ENCODE measurements at regions not wholly inside any gene's neighbourhood (a gene's known extent, or its start where the extent isn't known, plus 50 kb on each side); places are given as distances from the start of the nearest gene placed in this dataset.

DNA sequence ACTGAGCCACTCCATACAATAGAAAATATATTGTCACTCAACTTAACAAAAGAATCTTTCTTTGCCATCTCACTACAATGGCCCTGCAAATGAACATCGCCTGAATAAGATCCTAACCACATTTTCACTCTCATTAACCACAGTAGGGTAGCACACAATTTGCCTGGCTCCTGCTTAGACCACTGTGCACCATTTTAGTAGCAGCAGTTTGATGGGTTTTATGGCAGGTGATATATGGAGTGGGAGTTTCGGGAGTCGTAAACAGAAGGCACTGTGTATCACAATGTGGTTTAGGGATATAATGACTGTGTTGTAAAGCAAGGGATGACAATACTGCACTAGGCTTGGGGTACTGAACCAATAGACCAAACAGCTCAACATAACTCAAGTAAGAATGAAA lies 617.4 kb downstream of the BCL11A start:
- Histone ChIP-seq H3K9me3 (no peaks in the 10 kb centered on the region), H3K4me1 (ENCODE audit: low read depth) (no peaks in the 10 kb centered on the region), H3K4me3 (no peak overlapping the region), H3K36me3 (ENCODE audit: low read depth) (no peaks in the 10 kb centered on the region)
- TF ChIP-seq, protein P1, sequence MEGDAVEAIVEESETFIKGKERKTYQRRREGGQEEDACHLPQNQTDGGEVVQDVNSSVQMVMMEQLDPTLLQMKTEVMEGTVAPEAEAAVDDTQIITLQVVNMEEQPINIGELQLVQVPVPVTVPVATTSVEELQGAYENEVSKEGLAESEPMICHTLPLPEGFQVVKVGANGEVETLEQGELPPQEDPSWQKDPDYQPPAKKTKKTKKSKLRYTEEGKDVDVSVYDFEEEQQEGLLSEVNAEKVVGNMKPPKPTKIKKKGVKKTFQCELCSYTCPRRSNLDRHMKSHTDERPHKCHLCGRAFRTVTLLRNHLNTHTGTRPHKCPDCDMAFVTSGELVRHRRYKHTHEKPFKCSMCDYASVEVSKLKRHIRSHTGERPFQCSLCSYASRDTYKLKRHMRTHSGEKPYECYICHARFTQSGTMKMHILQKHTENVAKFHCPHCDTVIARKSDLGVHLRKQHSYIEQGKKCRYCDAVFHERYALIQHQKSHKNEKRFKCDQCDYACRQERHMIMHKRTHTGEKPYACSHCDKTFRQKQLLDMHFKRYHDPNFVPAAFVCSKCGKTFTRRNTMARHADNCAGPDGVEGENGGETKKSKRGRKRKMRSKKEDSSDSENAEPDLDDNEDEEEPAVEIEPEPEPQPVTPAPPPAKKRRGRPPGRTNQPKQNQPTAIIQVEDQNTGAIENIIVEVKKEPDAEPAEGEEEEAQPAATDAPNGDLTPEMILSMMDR (IDR thresholded peaks at IDR 0.05) = no peak
- intact Hi-C loops (cut with DNase I, micrococcal nuclease) = no loop called here
- ATAC-seq (no peak), DNase-seq (no peak)

- no peak for ATAC-seq
- no peaks in the 10 kb centered on the region for H3K36me3 ChIP-seq (ENCODE audit: low read depth)
- intact Hi-C loops (cut with DNase I, micrococcal nuclease) = no loop called here
These were observed 618.4 kb downstream of the BCL11A start for GRCh38 chr2:59935005-59935404.

GRCh38 chr2:59933948-59934347 lies 619.5 kb downstream of the BCL11A start:
- TF ChIP-seq, protein P1 (IDR thresholded peaks at IDR 0.05) = no peak
- no peak overlapping the region for H3K4me3 ChIP-seq
- intact Hi-C loops (cut with DNase I, micrococcal nuclease) = no loop called here
- DNase-seq = no peak
- H3K4me1 ChIP-seq (ENCODE audit: low read depth) = no peaks in the 10 kb centered on the region
- no peaks in the 10 kb centered on the region for H3K9me3 ChIP-seq
- no peaks in the 10 kb centered on the region for H3K36me3 ChIP-seq (ENCODE audit: low read depth)
- ATAC-seq = no peak

More at GRCh38 chr2:59935005-59935404, 618.4 kb downstream of the BCL11A start:
- Histone ChIP-seq H3K9me3 (no peaks in the 10 kb centered on the region), H3K4me1 (ENCODE audit: low read depth) (no peaks in the 10 kb centered on the region), H3K4me3 (no peak overlapping the region)
- no peak for DNase-seq
- TF ChIP-seq, protein P1 (IDR thresholded peaks at IDR 0.05) = no peak

GRCh38 chr2:59932341-59932740 lies 621.1 kb downstream of the BCL11A start:
- intact Hi-C loops (cut with DNase I, micrococcal nuclease) = no loop called here
- ATAC-seq = no peak
- Histone ChIP-seq H3K36me3 (ENCODE audit: low read depth) (no peaks in the 10 kb centered on the region), H3K9me3 (no peaks in the 10 kb centered on the region), H3K4me3 (no peak overlapping the region), H3K4me1 (ENCODE audit: low read depth) (no peaks in the 10 kb centered on the region)
- DNase-seq = no peak
- TF ChIP-seq, protein P1 (IDR thresholded peaks at IDR 0.05) = no peak

GRCh38 chr2:59930430-59930829 lies 623.0 kb downstream of the BCL11A start:
- no peak for DNase-seq
- intact Hi-C loops (cut with DNase I, micrococcal nuclease) = no loop called here
- no peaks in the 10 kb centered on the region for H3K36me3 ChIP-seq (ENCODE audit: low read depth)
- no peaks in the 10 kb centered on the region for H3K9me3 ChIP-seq
- ATAC-seq = no peak
- TF ChIP-seq, protein P1 (IDR thresholded peaks at IDR 0.05) = no peak
- no peaks in the 10 kb centered on the region for H3K4me1 ChIP-seq (ENCODE audit: low read depth)
- H3K4me3 ChIP-seq = no peak overlapping the region

DNA sequence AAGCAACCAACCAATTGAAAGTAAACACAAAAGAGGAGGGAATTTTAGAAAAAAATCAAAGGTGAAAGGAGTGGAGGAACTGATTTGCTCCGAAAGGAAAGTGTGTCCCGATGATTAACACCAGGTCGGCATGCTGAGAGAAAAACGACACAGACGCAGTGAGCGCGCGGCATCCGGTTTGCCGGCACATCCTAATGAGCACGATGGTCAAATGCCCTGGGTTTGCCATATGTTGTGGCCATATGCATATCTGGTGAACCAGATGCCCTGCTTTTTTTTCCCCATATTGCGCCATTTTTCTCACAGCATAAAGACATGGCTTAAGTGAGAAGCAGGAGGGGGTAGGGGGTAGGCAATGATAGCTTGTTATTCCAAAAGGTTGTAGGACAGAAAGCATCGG lies 626.7 kb downstream of the BCL11A start:
- no peak overlapping the region for H3K4me3 ChIP-seq
- DNase-seq (no peak), ATAC-seq (no peak)
- no peaks in the 10 kb centered on the region for H3K4me1 ChIP-seq (ENCODE audit: low read depth)
- no peaks in the 10 kb centered on the region for H3K9me3 ChIP-seq
- TF ChIP-seq, protein P1 (IDR thresholded peaks at IDR 0.05) = no peak
- no peaks in the 10 kb centered on the region for H3K36me3 ChIP-seq (ENCODE audit: low read depth)
- intact Hi-C loops (cut with DNase I, micrococcal nuclease) = no loop called here
